ENCODE measurements at regions not wholly inside any gene's neighbourhood (a gene's known extent, or its start where the extent isn't known, plus 50 kb on each side); places are given as distances from the start of the nearest gene placed in this dataset.

DNA sequence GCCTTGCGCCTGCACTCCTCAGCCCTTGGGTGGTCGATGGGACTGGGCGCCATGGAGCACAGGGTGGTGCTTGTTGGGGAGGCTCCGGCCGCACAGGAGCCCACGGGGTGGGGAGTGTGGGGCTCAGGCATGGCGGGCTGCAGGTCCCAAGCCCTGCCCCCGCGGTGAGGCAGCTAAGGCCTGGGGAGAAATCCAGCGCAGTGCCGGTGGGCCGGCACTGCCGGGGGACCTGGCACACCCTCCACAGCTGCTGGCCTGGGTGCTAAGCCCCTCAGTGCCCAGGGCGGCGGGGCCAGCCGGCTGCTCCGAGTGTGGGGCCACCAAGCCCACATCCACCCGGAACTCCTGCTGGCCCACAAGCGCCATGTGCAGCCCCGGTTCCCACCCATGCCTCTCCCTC lies 358.8 kb upstream of the RIOK2 start:
- TF ChIP-seq, protein P1, sequence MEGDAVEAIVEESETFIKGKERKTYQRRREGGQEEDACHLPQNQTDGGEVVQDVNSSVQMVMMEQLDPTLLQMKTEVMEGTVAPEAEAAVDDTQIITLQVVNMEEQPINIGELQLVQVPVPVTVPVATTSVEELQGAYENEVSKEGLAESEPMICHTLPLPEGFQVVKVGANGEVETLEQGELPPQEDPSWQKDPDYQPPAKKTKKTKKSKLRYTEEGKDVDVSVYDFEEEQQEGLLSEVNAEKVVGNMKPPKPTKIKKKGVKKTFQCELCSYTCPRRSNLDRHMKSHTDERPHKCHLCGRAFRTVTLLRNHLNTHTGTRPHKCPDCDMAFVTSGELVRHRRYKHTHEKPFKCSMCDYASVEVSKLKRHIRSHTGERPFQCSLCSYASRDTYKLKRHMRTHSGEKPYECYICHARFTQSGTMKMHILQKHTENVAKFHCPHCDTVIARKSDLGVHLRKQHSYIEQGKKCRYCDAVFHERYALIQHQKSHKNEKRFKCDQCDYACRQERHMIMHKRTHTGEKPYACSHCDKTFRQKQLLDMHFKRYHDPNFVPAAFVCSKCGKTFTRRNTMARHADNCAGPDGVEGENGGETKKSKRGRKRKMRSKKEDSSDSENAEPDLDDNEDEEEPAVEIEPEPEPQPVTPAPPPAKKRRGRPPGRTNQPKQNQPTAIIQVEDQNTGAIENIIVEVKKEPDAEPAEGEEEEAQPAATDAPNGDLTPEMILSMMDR (IDR thresholded peaks at IDR 0.05; ENCODE audit: insufficient read depth, low read depth, low read length), result no peak
- no peak for TF ChIP-seq EZH2 (IDR thresholded peaks at IDR 0.05; ENCODE audit: insufficient read depth, low read length)
